ENCODE measurements at regions not wholly inside any gene's neighbourhood (a gene's known extent, or its start where the extent isn't known, plus 50 kb on each side); places are given as distances from the start of the nearest gene placed in this dataset.
"Not testable (repeated sequence)": the region's sequence is repeated elsewhere in the genome, so short reads cannot be mapped to it uniquely, and the experiment has no call there.

GRCh38 chr7:65453341-65454030, 79.8 kb downstream of the ZNF92 start:
- FAIRE-seq, result no peak
- no peak for DNase-seq (ENCODE audit: insufficient read length)
- TF ChIP-seq TAF1 (IDR thresholded peaks at IDR 0.05; ENCODE audit: borderline replicate concordance, low read depth, low read length) (no peak), POLR2A (IDR thresholded peaks at IDR 0.05; ENCODE audit: low read depth, low read length) (no peak), POLR2AphosphoS5 (IDR thresholded peaks at IDR 0.05; ENCODE audit: low read depth, low read length) (no peak)

GRCh38 chr7:65454469-65454868, 80.8 kb downstream of the ZNF92 start:
- TF ChIP-seq POLR2A (IDR thresholded peaks at IDR 0.05; ENCODE audit: low read depth, low read length) (no peak), POLR2AphosphoS5 (IDR thresholded peaks at IDR 0.05; ENCODE audit: low read depth, low read length) (no peak), TAF1 (IDR thresholded peaks at IDR 0.05; ENCODE audit: borderline replicate concordance, low read depth, low read length) (no peak)
- FAIRE-seq (peak; percentile 27), DNase-seq (ENCODE audit: insufficient read length) (no peak)

GRCh38 chr7:65455050-65455449, 81.4 kb downstream of the ZNF92 start:
- FAIRE-seq; DNase-seq (ENCODE audit: insufficient read length): not testable (repeated sequence)

GRCh38 chr7:65457705-65458104, 84.0 kb downstream of the ZNF92 start:
- DNase-seq (ENCODE audit: insufficient read length), result no peak
- no peak for FAIRE-seq
- TF ChIP-seq TAF1 (IDR thresholded peaks at IDR 0.05; ENCODE audit: borderline replicate concordance, low read depth, low read length) (no peak), POLR2AphosphoS5 (IDR thresholded peaks at IDR 0.05; ENCODE audit: low read depth, low read length) (no peak), POLR2A (IDR thresholded peaks at IDR 0.05; ENCODE audit: low read depth, low read length) (no peak)

- DNase-seq (ENCODE audit: insufficient read length) (no peak), FAIRE-seq (no peak)
- TF ChIP-seq POLR2AphosphoS5 (IDR thresholded peaks at IDR 0.05; ENCODE audit: low read depth, low read length) (no peak), POLR2A (IDR thresholded peaks at IDR 0.05; ENCODE audit: low read depth, low read length) (no peak), TAF1 (IDR thresholded peaks at IDR 0.05; ENCODE audit: borderline replicate concordance, low read depth, low read length) (no peak)
These were observed 85.8 kb downstream of the ZNF92 start for GRCh38 chr7:65459438-65459837.

GRCh38 chr7:65462148-65462716, 88.6 kb downstream of the ZNF92 start:
- TF ChIP-seq POLR2A (IDR thresholded peaks at IDR 0.05; ENCODE audit: low read depth, low read length), result no peak
- no peak for TF ChIP-seq POLR2AphosphoS5 (IDR thresholded peaks at IDR 0.05; ENCODE audit: low read depth, low read length)
- TF ChIP-seq TAF1 (IDR thresholded peaks at IDR 0.05; ENCODE audit: borderline replicate concordance, low read depth, low read length), result no peak
- FAIRE-seq (no peak), DNase-seq (ENCODE audit: insufficient read length) (no peak)

GRCh38 chr7:65463184-65463583, 89.5 kb downstream of the ZNF92 start:
- DNase-seq (ENCODE audit: insufficient read length) (no peak), FAIRE-seq (no peak)
- TF ChIP-seq TAF1 (IDR thresholded peaks at IDR 0.05; ENCODE audit: borderline replicate concordance, low read depth, low read length) (no peak), POLR2A (IDR thresholded peaks at IDR 0.05; ENCODE audit: low read depth, low read length) (no peak), POLR2AphosphoS5 (IDR thresholded peaks at IDR 0.05; ENCODE audit: low read depth, low read length) (no peak)

GRCh38 chr7:65469919-65470558, 96.4 kb downstream of the ZNF92 start:
- DNase-seq (ENCODE audit: insufficient read length); FAIRE-seq: not testable (repeated sequence)

- no peak for TF ChIP-seq TAF1 (IDR thresholded peaks at IDR 0.05; ENCODE audit: borderline replicate concordance, low read depth, low read length)
- no peak for TF ChIP-seq POLR2A (IDR thresholded peaks at IDR 0.05; ENCODE audit: low read depth, low read length)
- no peak for TF ChIP-seq POLR2AphosphoS5 (IDR thresholded peaks at IDR 0.05; ENCODE audit: low read depth, low read length)
- no peak for DNase-seq (ENCODE audit: insufficient read length)
- no peak for FAIRE-seq
These were observed 97.9 kb downstream of the ZNF92 start for GRCh38 chr7:65471587-65471986.

- DNase-seq (ENCODE audit: insufficient read length) (no peak), FAIRE-seq (no peak)
- TF ChIP-seq POLR2AphosphoS5 (IDR thresholded peaks at IDR 0.05; ENCODE audit: low read depth, low read length) (no peak), POLR2A (IDR thresholded peaks at IDR 0.05; ENCODE audit: low read depth, low read length) (no peak), TAF1 (IDR thresholded peaks at IDR 0.05; ENCODE audit: borderline replicate concordance, low read depth, low read length) (no peak)
These were observed 101.5 kb downstream of the ZNF92 start for GRCh38 chr7:65475040-65475726.

- no peak for TF ChIP-seq TAF1 (IDR thresholded peaks at IDR 0.05; ENCODE audit: borderline replicate concordance, low read depth, low read length)
- no peak for TF ChIP-seq POLR2A (IDR thresholded peaks at IDR 0.05; ENCODE audit: low read depth, low read length)
- no peak for TF ChIP-seq POLR2AphosphoS5 (IDR thresholded peaks at IDR 0.05; ENCODE audit: low read depth, low read length)
- peak; percentile 11 for DNase-seq (ENCODE audit: insufficient read length)
- FAIRE-seq, result no peak
These were observed 102.2 kb downstream of the ZNF92 start for GRCh38 chr7:65475734-65476319.
